ENCODE measurements at regions not wholly inside any gene's neighbourhood (a gene's known extent, or its start where the extent isn't known, plus 50 kb on each side); places are given as distances from the start of the nearest gene placed in this dataset.

DNA sequence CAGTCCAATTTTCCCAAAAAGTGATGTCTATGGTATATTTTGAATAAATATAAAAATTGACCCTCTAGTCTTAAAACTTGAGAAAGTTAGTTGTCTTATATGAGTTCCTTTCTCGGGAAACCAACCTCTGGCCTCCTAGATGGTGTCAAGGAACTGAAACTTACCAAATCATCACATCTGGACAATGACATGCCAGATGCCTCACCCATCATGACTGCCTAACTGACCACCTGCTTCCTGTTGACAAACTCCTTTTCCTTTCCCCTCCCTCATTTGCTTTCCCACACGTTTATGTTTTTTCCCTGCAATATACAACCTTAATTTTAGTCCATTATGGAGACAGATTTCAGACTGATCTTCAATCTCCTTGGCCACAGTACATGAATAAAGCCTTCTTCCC lies 731.0 kb downstream of the EPHA7 start:
- POLR2A ChIA-PET: no interaction called here
- H3K4me2 ChIP-seq (ENCODE audit: control insufficient read depth, insufficient read depth): no peak overlapping the region
- H3K9ac ChIP-seq (ENCODE audit: control insufficient read depth, insufficient read depth, low read length): no peak overlapping the region
- H3K4me3 ChIP-seq: no peak overlapping the region
- TF ChIP-seq EP300 (IDR thresholded peaks at IDR 0.05; ENCODE audit: borderline replicate concordance in 1 of 2, control insufficient read depth in 1 of 2, low read depth in 2 of 2, low read length in 2 of 2) (peak in 1 of 2 experiments; percentile 33; a peak in 1 of 4 replicates), IKZF2 (IDR thresholded peaks at IDR 0.05) (peak; percentile 45 to 48; a peak in 3 of 4 replicates), MTA3 (IDR thresholded peaks at IDR 0.05; ENCODE audit: borderline replicate concordance, low read length) (no peak), MTA2 (IDR thresholded peaks at IDR 0.05; ENCODE audit: low read depth) (peak; percentile 26; the same call in 1 of the 2 replicates), SPI1 (IDR thresholded peaks at IDR 0.05; ENCODE audit: borderline replicate concordance, insufficient read depth, low read depth, low read length) (peak; percentile 21; the same call in 1 of the 2 replicates), IKZF1 (conservative IDR thresholded peaks at IDR 0.05) (0 out of 2 replicates have a peak, but pooled peaks have one; percentile 41)
- intact Hi-C loops (cut with micrococcal nuclease; ENCODE audit: unreplicated experiment): no loop called here
- CTCF ChIA-PET: no interaction called here
- no peaks in the 10 kb centered on the region for H3K9me3 ChIP-seq (replicated peaks; ENCODE audit: control insufficient read depth, insufficient read depth, low read length)
- WGBS (ENCODE audit: insufficient coverage, insufficient replicate concordance, low lambda C conversion rate, missing lambda C conversion rate): 0% methylated on average over 2 of the region's 2 CpGs
- SMC1A ChIA-PET (ENCODE audit: uncharacterized antibody, unreplicated experiment): no interaction called here
- H3K4me1 ChIP-seq (ENCODE audit: control insufficient read depth, insufficient read depth, low read length): no peaks in the 10 kb centered on the region
- H3K27ac ChIP-seq (ENCODE audit: control insufficient read depth, insufficient read depth): no peak overlapping the region
- H3K36me3 ChIP-seq (ENCODE audit: control insufficient read depth in 2 of 2, insufficient read depth in 2 of 2, low read length in 1 of 2): no peaks in the 10 kb centered on the region
- in situ Hi-C loops (cut with MboI): no loop called here
- H4K20me1 ChIP-seq (ENCODE audit: control insufficient read depth, insufficient read depth): no peaks in the 10 kb centered on the region
- H3K27me3 ChIP-seq (replicated peaks in 1 of 2; ENCODE audit: control insufficient read depth in 2 of 2, insufficient read depth in 2 of 2, low read length in 1 of 2): no peaks in the 10 kb centered on the region
- no peaks in the 10 kb centered on the region for H3K79me2 ChIP-seq (ENCODE audit: control insufficient read depth, insufficient read depth, low read length)
- ATAC-seq (peak; percentile 85), FAIRE-seq (no peak), DNase-seq (ENCODE audit: low read depth, low spot score) (peak; percentile 4)
- RAD21 ChIA-PET (ENCODE audit: unreplicated experiment): no interaction called here
- H2AFZ ChIP-seq (ENCODE audit: control insufficient read depth, low read depth, low read length): no peak overlapping the region
- no TSS peak for BruUV-seq (replicated peaks)

DNA sequence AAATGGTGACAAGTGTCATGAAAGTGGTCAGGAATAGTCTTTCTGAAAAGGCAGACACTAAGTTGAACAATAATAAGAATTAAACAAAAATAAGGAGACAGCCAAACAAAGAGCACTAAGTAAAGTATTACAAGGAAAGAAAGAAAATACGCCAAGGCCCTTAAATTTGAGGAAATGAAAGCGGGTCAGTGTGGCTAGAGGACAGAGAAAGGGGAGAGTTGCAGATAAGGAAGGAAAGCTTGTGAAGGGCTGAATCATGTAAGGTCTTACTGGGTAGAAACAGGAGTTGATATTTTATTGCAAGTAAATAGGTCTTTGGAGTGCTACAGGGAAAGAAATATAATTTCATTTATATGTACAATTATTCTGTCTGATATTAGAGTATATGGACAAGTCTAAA lies 732.1 kb downstream of the EPHA7 start:
- Histone ChIP-seq H3K4me3 (no peak overlapping the region), H3K36me3 (ENCODE audit: control insufficient read depth in 2 of 2, insufficient read depth in 2 of 2, low read length in 1 of 2) (no peaks in the 10 kb centered on the region), H3K27me3 (replicated peaks in 1 of 2; ENCODE audit: control insufficient read depth in 2 of 2, insufficient read depth in 2 of 2, low read length in 1 of 2) (no peaks in the 10 kb centered on the region), H3K4me1 (ENCODE audit: control insufficient read depth, insufficient read depth, low read length) (no peaks in the 10 kb centered on the region), H2AFZ (ENCODE audit: control insufficient read depth, low read depth, low read length) (no peak overlapping the region), H4K20me1 (ENCODE audit: control insufficient read depth, insufficient read depth) (no peaks in the 10 kb centered on the region), H3K79me2 (ENCODE audit: control insufficient read depth, insufficient read depth, low read length) (no peaks in the 10 kb centered on the region), H3K9me3 (replicated peaks; ENCODE audit: control insufficient read depth, insufficient read depth, low read length) (no peaks in the 10 kb centered on the region), H3K27ac (ENCODE audit: control insufficient read depth, insufficient read depth) (no peak overlapping the region), H3K9ac (ENCODE audit: control insufficient read depth, insufficient read depth, low read length) (no peak overlapping the region), H3K4me2 (ENCODE audit: control insufficient read depth, insufficient read depth) (no peak overlapping the region)
- SMC1A ChIA-PET (ENCODE audit: uncharacterized antibody, unreplicated experiment): no interaction called here
- no peak for DNase-seq (ENCODE audit: low read depth, low spot score)
- RAD21 ChIA-PET (ENCODE audit: unreplicated experiment): interaction anchor here (0.6 kb wide), 2 partner anchors 9 to 1594 kb away, joined by 3 to 4 read pairs; no protein-coding TSS in a partner anchor
- FAIRE-seq: no peak
- in situ Hi-C loops (cut with MboI): no loop called here
- intact Hi-C loops (cut with micrococcal nuclease; ENCODE audit: unreplicated experiment): no loop called here
- no TSS peak for BruUV-seq (replicated peaks)
- POLR2A ChIA-PET: no interaction called here
- ATAC-seq: peak; percentile 88
- WGBS (ENCODE audit: insufficient coverage, insufficient replicate concordance, low lambda C conversion rate, missing lambda C conversion rate): 0% methylated on average over 2 of the region's 2 CpGs
- CTCF ChIA-PET: interaction anchor here (0.6 to 0.7 kb wide), 2 partner anchors 331 to 1358 kb away, joined by 3 read pairs; no protein-coding TSS in a partner anchor
- 0 out of 2 replicates have a peak, but pooled peaks have one; percentile 26 for TF ChIP-seq NBN (IDR thresholded peaks at IDR 0.05)
- peak in 1 of 2 experiments; percentile 33; a peak in 2 of 4 replicates for TF ChIP-seq IKZF2 (IDR thresholded peaks at IDR 0.05)
- no peak for TF ChIP-seq ZNF622 (IDR thresholded peaks at IDR 0.05)
- TF ChIP-seq HDAC2 (IDR thresholded peaks at IDR 0.05): no peak
- TF ChIP-seq ATF7 (IDR thresholded peaks at IDR 0.05; ENCODE audit: low read depth): no peak
- no peak for TF ChIP-seq ASH2L (IDR thresholded peaks at IDR 0.05; ENCODE audit: borderline replicate concordance, low read depth)
- TF ChIP-seq NFXL1 (IDR thresholded peaks at IDR 0.05; ENCODE audit: borderline replicate concordance): no peak
- peak; percentile 63; the same call in 1 of the 2 replicates for TF ChIP-seq SPI1 (IDR thresholded peaks at IDR 0.05; ENCODE audit: borderline replicate concordance, insufficient read depth, low read depth, low read length)
- no peak for TF ChIP-seq BRCA1 (IDR thresholded peaks at IDR 0.05; ENCODE audit: low read depth, low read length)
- TF ChIP-seq, protein P1, sequence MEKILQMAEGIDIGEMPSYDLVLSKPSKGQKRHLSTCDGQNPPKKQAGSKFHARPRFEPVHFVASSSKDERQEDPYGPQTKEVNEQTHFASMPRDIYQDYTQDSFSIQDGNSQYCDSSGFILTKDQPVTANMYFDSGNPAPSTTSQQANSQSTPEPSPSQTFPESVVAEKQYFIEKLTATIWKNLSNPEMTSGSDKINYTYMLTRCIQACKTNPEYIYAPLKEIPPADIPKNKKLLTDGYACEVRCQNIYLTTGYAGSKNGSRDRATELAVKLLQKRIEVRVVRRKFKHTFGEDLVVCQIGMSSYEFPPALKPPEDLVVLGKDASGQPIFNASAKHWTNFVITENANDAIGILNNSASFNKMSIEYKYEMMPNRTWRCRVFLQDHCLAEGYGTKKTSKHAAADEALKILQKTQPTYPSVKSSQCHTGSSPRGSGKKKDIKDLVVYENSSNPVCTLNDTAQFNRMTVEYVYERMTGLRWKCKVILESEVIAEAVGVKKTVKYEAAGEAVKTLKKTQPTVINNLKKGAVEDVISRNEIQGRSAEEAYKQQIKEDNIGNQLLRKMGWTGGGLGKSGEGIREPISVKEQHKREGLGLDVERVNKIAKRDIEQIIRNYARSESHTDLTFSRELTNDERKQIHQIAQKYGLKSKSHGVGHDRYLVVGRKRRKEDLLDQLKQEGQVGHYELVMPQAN (conservative IDR thresholded peaks at IDR 0.05): no peak
- no peak for TF ChIP-seq BACH1 (IDR thresholded peaks at IDR 0.05; ENCODE audit: borderline replicate concordance)
- no peak for TF ChIP-seq SREBF1 (IDR thresholded peaks at IDR 0.05; ENCODE audit: low read length)
- TF ChIP-seq HDGF (IDR thresholded peaks at IDR 0.05): no peak
- no peak for TF ChIP-seq POLR2A (IDR thresholded peaks at IDR 0.05; ENCODE audit: low read depth, low read length)

Measured in GM12878 (cell line).